ENCODE measurements at regions not wholly inside any gene's neighbourhood (a gene's known extent, or its start where the extent isn't known, plus 50 kb on each side); places are given as distances from the start of the nearest gene placed in this dataset.

DNA sequence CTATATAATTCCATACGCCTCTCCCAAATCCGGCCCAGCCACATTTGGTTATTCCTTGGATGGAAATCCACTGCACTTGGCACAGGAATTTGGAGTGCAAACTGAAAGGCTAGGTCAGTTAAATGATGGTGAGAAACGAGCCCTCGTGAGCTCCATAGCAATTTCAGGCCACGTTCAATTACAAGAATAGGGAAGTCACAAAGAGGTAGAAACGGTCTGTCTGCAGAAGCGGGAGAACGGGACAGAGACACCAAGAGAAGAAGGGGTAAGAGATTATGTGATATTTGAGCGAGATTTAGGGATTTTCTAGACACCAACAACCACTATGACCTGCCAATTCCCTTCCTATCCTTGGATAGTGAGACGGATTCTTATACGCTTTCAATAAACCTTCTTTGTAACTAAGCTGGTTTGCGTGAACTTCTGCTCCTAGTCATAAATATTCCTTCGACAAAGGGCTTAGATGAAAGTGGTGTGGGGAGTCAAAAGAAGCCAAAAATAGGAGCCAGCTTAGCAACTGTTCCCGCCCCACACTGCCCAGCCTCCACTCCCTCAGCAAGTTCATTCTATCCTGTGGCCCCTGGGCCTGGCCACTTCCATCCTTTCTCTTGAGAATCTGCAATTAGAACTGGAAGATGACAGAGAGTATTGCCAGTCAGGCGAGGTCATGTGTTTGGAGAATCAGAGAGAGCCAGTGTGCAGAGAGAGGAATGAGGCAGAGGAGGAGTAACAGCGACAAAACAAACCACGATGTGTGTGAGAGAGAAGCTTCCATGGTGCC lies 118.4 kb downstream of the ZNF608 start:
- POLR2A ChIA-PET, result no interaction called here
- DNase-seq (ENCODE audit: extremely low spot score), result no peak
- CTCF ChIA-PET, result no interaction called here
- TF ChIP-seq, protein P1, sequence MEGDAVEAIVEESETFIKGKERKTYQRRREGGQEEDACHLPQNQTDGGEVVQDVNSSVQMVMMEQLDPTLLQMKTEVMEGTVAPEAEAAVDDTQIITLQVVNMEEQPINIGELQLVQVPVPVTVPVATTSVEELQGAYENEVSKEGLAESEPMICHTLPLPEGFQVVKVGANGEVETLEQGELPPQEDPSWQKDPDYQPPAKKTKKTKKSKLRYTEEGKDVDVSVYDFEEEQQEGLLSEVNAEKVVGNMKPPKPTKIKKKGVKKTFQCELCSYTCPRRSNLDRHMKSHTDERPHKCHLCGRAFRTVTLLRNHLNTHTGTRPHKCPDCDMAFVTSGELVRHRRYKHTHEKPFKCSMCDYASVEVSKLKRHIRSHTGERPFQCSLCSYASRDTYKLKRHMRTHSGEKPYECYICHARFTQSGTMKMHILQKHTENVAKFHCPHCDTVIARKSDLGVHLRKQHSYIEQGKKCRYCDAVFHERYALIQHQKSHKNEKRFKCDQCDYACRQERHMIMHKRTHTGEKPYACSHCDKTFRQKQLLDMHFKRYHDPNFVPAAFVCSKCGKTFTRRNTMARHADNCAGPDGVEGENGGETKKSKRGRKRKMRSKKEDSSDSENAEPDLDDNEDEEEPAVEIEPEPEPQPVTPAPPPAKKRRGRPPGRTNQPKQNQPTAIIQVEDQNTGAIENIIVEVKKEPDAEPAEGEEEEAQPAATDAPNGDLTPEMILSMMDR (IDR thresholded peaks at IDR 0.05; ENCODE audit: control extremely low read depth, extremely low read depth, low read depth, missing control alignments), result no peak

DNA sequence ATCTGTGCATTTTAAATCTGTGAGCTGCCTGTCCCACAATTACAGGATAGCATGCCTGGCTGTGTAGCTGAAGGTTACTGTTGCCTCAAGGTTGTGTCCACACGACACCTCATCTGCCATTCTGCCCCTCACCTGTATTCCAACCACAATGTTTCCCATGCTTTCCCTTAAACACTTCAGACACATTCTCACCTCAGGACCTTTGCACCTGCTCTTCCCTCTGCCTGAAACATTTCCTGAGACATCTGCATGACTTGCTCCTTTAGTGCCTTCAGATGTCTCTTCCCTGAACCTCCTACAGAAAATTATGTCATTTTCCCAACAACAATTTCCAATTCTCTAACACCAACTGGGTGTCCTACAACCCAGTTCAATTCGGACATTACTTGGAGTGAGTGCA lies 120.4 kb downstream of the ZNF608 start:
- ChIA-PET CTCF (interaction anchor here (1.2 kb wide), 2 partner anchors 9 to 20 kb away, joined by 3 read pairs; no protein-coding TSS in a partner anchor), POLR2A (interaction anchor here (0.7 kb wide), 1 partner anchor 1311 kb away, joined by 3 read pairs; no protein-coding TSS in a partner anchor)
- no peak for DNase-seq (ENCODE audit: extremely low spot score)
- TF ChIP-seq, protein P1 (IDR thresholded peaks at IDR 0.05; ENCODE audit: control extremely low read depth, extremely low read depth, low read depth, missing control alignments), result no peak

DNA sequence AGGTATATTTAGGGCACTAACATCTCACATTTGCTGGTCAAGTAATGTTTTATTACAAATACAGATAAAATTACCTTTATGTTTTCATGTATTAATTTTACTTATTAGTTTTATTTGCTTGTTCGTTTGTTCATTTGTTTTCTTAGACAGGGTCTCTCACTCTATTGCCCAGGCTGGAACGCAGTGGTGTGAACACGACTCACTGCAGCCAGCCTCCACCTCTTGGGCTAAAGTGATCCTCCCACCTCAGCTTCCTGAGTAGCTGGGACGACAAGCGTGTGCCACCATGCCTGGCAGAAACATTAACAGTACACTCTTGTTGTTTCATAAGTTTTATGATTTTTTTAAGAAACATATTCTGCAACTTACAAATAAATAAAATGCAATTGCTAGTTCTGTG lies 123.2 kb downstream of the ZNF608 start:
- no peak for DNase-seq (ENCODE audit: extremely low spot score)
- TF ChIP-seq, protein P1 (IDR thresholded peaks at IDR 0.05; ENCODE audit: control extremely low read depth, extremely low read depth, low read depth, missing control alignments), result no peak
- ChIA-PET POLR2A (no interaction called here), CTCF (no interaction called here)

DNA sequence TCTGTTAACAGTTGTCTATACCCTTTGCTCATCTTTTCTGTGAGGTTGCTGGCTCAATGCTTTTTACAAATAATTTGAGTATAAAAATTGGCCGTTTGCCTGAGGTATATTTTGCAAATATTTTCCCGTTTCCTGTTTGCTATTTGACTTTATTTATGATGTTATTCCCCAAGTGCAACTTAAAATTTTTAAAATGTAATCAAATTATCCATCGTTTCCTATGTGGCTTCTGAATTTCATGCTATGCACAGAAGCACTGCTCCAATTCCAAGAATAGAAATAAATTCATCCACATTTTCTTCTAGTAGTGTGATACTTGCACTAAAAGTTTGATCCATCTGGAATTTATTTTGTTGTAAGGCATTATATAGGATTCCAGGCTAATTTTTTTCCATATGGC lies 123.6 kb downstream of the ZNF608 start:
- TF ChIP-seq, protein P1 (IDR thresholded peaks at IDR 0.05; ENCODE audit: control extremely low read depth, extremely low read depth, low read depth, missing control alignments), result no peak
- POLR2A ChIA-PET, result no interaction called here
- CTCF ChIA-PET, result no interaction called here
- no peak for DNase-seq (ENCODE audit: extremely low spot score)

DNA sequence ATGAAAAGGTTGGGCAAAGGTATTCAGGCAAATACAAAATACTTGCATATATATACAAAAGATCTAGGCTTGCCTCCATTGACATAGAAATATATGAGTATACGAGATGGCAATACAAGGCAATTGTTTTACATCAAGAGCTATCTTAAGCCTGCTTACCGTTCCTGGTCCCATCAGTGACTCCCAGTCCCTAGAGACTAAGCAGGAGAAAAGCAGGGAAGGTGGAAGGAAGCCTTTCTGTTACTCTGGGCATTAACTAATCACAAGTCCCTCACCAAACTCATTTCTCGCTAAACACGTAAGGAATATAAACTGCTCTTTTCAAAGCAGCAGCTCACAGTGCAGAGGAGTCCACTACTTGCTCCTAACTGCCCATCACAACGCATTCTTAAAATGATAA lies 125.2 kb downstream of the ZNF608 start:
- DNase-seq (ENCODE audit: extremely low spot score), result no peak
- POLR2A ChIA-PET, result no interaction called here
- TF ChIP-seq, protein P1 (IDR thresholded peaks at IDR 0.05; ENCODE audit: control extremely low read depth, extremely low read depth, low read depth, missing control alignments), result no peak
- CTCF ChIA-PET, result no interaction called here

DNA sequence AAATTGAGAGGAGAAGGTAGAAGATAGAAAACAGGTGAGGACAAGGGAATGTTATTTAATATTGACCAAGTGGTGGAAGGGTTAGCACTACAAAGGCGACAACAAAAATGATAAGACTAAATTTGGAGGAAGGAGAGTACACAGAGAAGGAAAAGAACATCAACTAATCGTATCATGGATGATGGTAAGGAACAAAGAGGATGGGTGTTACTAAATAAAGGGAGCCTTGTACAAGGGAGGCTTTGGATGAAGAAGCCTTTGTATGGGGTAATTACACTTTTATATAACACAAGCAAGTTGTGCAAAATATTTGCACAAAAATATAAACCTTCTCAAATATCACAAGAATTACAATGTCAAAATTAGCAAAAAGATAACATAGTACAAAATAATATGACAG lies 125.7 kb downstream of the ZNF608 start:
- no peak for DNase-seq (ENCODE audit: extremely low spot score)
- ChIA-PET CTCF (no interaction called here), POLR2A (no interaction called here)
- TF ChIP-seq, protein P1 (IDR thresholded peaks at IDR 0.05; ENCODE audit: control extremely low read depth, extremely low read depth, low read depth, missing control alignments), result no peak
